Endothelial cell of umbilical vein (primary cell): ENCODE measurements at regions not wholly inside any gene's neighbourhood (a gene's known extent, or its start where the extent isn't known, plus 50 kb on each side); places are given as distances from the start of the nearest gene placed in this dataset.

Source experiments
- CTCF ChIP-seq, 2 donors: IDR thresholded peaks; 1 replicate in 1 of 2; 2 replicates in 1 of 2; pipeline ENCODE4 v1.5.1; 2011; ENCODE audit warnings: low read length in 2 of 2, mild to moderate bottlenecking in 2 of 2, moderate library complexity in 2 of 2, control low read depth in 1 of 2, inconsistent platforms in 1 of 2, low read depth in 1 of 2; ENCODE audit not compliant: insufficient read depth in 1 of 2; ENCODE audit errors: extremely low read depth in 1 of 2
- FOS ChIP-seq: IDR thresholded peaks from 2 replicates; pipeline ENCODE4 v1.6.1; 2011; ENCODE audit warnings: mild to moderate bottlenecking, low read length, moderate library complexity, borderline replicate concordance; ENCODE audit not compliant: insufficient read depth
- JUN ChIP-seq: IDR thresholded peaks from 2 replicates; pipeline ENCODE4 v1.6.1; 2011; ENCODE audit warnings: borderline replicate concordance, low read depth; ENCODE audit not compliant: insufficient read length, insufficient read depth
- POLR2A ChIP-seq: IDR thresholded peaks from 2 replicates; pipeline ENCODE4 v1.6.1; 2012; ENCODE audit warnings: low read depth, mild to moderate bottlenecking, control low read depth, low read length

DNA sequence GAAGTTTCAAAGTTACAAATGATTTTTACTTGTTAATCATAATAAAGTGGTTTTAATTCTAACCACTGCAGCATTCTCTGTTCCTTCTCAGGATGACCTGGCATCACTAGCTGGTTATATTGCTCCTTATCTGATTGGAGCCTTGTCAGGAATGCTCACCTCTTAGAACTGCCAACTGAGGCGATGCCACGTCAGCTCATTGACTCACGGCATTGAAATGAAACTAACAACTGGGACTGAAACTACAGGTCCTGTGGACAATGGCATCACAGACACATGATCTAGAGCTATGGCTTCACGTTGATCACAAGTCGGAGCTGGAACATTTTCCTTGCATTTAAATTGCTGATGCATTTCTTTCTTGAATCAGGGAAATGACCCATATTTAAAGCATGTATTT lies 54.9 kb upstream of the MAP2 start:
- TF ChIP-seq POLR2A, result no peak
- TF ChIP-seq FOS, result peak; percentile 95
- peak; percentile 76 for TF ChIP-seq JUN
- TF ChIP-seq CTCF (IDR thresholded peaks at IDR 0.05; ENCODE audit: extremely low read depth in 1 of 2, insufficient read depth in 1 of 2, low read depth in 1 of 2, low read length in 2 of 2), result no peak
